ENCODE measurements at regions not wholly inside any gene's neighbourhood (a gene's known extent, or its start where the extent isn't known, plus 50 kb on each side); places are given as distances from the start of the nearest gene placed in this dataset.
"Not testable (repeated sequence)": the region's sequence is repeated elsewhere in the genome, so short reads cannot be mapped to it uniquely, and the experiment has no call there.

DNA sequence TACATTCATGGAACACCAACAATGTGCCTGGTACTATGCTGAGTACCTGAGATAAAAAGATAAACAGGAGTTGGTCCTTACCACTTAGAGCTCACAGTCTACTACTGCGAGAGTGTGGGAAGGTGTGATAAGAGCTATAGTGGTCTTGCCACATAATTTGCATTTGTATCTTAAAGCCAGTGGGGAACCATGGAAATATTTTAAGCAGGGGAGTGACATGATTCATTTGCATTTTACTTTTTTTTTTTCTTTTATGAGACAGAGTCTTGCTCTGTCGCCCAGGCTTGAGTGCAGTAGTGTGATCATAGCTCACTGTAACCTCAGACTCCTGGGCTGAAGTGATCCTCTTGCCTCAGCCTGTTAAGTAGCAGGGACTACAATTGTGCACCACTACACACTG lies 53.6 kb downstream of the SRGAP2 start:
- H3K27ac Mint-ChIP-seq (ENCODE audit: unreplicated experiment); DNase-seq; H3K9me3 Mint-ChIP-seq (ENCODE audit: unreplicated experiment); H3K4me3 Mint-ChIP-seq (ENCODE audit: unreplicated experiment); H3K4me1 Mint-ChIP-seq (ENCODE audit: low read depth, unreplicated experiment); H3K27me3 Mint-ChIP-seq (ENCODE audit: unreplicated experiment); H3K36me3 Mint-ChIP-seq (ENCODE audit: unreplicated experiment): not testable (repeated sequence)

- H3K36me3 Mint-ChIP-seq (ENCODE audit: unreplicated experiment); H3K27ac Mint-ChIP-seq (ENCODE audit: unreplicated experiment); H3K27me3 Mint-ChIP-seq (ENCODE audit: unreplicated experiment); H3K4me3 Mint-ChIP-seq (ENCODE audit: unreplicated experiment); DNase-seq; H3K9me3 Mint-ChIP-seq (ENCODE audit: unreplicated experiment); H3K4me1 Mint-ChIP-seq (ENCODE audit: low read depth, unreplicated experiment): not testable (repeated sequence)
These were observed 58.1 kb downstream of the SRGAP2 start for GRCh38 chr1:206261473-206261872.

- DNase-seq; H3K36me3 Mint-ChIP-seq (ENCODE audit: unreplicated experiment); H3K27me3 Mint-ChIP-seq (ENCODE audit: unreplicated experiment); H3K9me3 Mint-ChIP-seq (ENCODE audit: unreplicated experiment); H3K4me3 Mint-ChIP-seq (ENCODE audit: unreplicated experiment); H3K4me1 Mint-ChIP-seq (ENCODE audit: low read depth, unreplicated experiment); H3K27ac Mint-ChIP-seq (ENCODE audit: unreplicated experiment): not testable (repeated sequence)
These were observed 59.1 kb downstream of the SRGAP2 start for GRCh38 chr1:206262424-206262823.

DNA sequence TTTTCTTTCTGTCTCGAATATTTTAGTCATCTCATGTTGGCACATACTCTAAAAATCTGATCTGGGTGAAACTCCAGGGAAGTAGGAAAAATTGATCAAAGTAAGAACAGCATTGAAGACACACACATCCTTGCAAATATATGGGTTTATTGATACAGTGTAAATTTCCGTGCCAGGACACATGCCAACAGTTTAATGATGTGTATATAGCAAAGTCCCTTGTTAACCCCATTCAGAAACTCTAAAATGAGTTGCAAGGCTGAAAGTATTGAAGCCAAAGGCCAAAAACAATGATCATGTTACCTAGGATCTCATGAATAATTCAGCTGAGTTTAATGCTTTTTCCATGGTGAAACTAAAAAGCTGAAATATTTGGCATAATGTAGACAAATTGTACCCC lies 61.6 kb downstream of the SRGAP2 start:
- not testable (repeated sequence) for H3K4me1 Mint-ChIP-seq (ENCODE audit: low read depth, unreplicated experiment); H3K27me3 Mint-ChIP-seq (ENCODE audit: unreplicated experiment); H3K36me3 Mint-ChIP-seq (ENCODE audit: unreplicated experiment)

GRCh38 chr1:206271153-206271552 lies 67.8 kb downstream of the SRGAP2 start:
- not testable (repeated sequence) for H3K9me3 Mint-ChIP-seq (ENCODE audit: unreplicated experiment); H3K4me1 Mint-ChIP-seq (ENCODE audit: low read depth, unreplicated experiment); H3K27me3 Mint-ChIP-seq (ENCODE audit: unreplicated experiment); DNase-seq; H3K36me3 Mint-ChIP-seq (ENCODE audit: unreplicated experiment); H3K4me3 Mint-ChIP-seq (ENCODE audit: unreplicated experiment); H3K27ac Mint-ChIP-seq (ENCODE audit: unreplicated experiment)

More for the DNA sequence above, 61.6 kb downstream of the SRGAP2 start:
- H3K27ac Mint-ChIP-seq (ENCODE audit: unreplicated experiment); H3K4me3 Mint-ChIP-seq (ENCODE audit: unreplicated experiment); DNase-seq; H3K9me3 Mint-ChIP-seq (ENCODE audit: unreplicated experiment): not testable (repeated sequence)

DNA sequence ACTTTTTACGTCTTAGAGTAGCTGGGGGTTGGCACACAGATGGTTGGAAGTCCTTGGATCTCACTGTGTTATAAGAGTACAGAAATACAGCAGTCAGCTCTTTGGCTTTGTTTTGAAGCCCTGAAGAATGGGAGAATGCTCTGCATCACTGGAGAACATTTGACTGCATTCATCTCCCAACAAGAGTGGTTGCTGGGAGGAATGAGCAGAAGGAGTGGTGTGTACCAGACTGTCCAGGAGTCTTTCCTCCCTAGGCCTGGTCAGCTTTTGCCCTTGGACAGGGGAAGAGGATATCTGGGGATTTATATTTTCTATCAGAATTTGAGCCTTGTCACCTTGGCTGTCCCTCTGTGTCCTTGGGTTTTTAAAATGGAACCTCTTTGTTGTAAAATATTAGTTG lies 69.8 kb downstream of the SRGAP2 start:
- H3K27me3 Mint-ChIP-seq (ENCODE audit: unreplicated experiment); H3K4me1 Mint-ChIP-seq (ENCODE audit: low read depth, unreplicated experiment); DNase-seq; H3K9me3 Mint-ChIP-seq (ENCODE audit: unreplicated experiment); H3K36me3 Mint-ChIP-seq (ENCODE audit: unreplicated experiment); H3K4me3 Mint-ChIP-seq (ENCODE audit: unreplicated experiment); H3K27ac Mint-ChIP-seq (ENCODE audit: unreplicated experiment): not testable (repeated sequence)

GRCh38 chr1:206276143-206276542 lies 72.8 kb downstream of the SRGAP2 start:
- not testable (repeated sequence) for H3K36me3 Mint-ChIP-seq (ENCODE audit: unreplicated experiment); H3K27ac Mint-ChIP-seq (ENCODE audit: unreplicated experiment); H3K9me3 Mint-ChIP-seq (ENCODE audit: unreplicated experiment); H3K4me3 Mint-ChIP-seq (ENCODE audit: unreplicated experiment); H3K4me1 Mint-ChIP-seq (ENCODE audit: low read depth, unreplicated experiment); DNase-seq; H3K27me3 Mint-ChIP-seq (ENCODE audit: unreplicated experiment)

- not testable (repeated sequence) for DNase-seq; H3K4me3 Mint-ChIP-seq (ENCODE audit: unreplicated experiment); H3K9me3 Mint-ChIP-seq (ENCODE audit: unreplicated experiment); H3K36me3 Mint-ChIP-seq (ENCODE audit: unreplicated experiment); H3K4me1 Mint-ChIP-seq (ENCODE audit: low read depth, unreplicated experiment); H3K27me3 Mint-ChIP-seq (ENCODE audit: unreplicated experiment)
- H3K27ac Mint-ChIP-seq (ENCODE audit: unreplicated experiment), result peak overlapping the region; percentile 64
These were observed 75.3 kb downstream of the SRGAP2 start for GRCh38 chr1:206278683-206279082.

GRCh38 chr1:206280683-206281082 lies 77.3 kb downstream of the SRGAP2 start:
- H3K4me1 Mint-ChIP-seq (ENCODE audit: low read depth, unreplicated experiment); H3K27ac Mint-ChIP-seq (ENCODE audit: unreplicated experiment); H3K9me3 Mint-ChIP-seq (ENCODE audit: unreplicated experiment); DNase-seq; H3K36me3 Mint-ChIP-seq (ENCODE audit: unreplicated experiment); H3K27me3 Mint-ChIP-seq (ENCODE audit: unreplicated experiment); H3K4me3 Mint-ChIP-seq (ENCODE audit: unreplicated experiment): not testable (repeated sequence)

GRCh38 chr1:206281912-206282654 lies 78.7 kb downstream of the SRGAP2 start:
- not testable (repeated sequence) for H3K4me1 Mint-ChIP-seq (ENCODE audit: low read depth, unreplicated experiment); H3K36me3 Mint-ChIP-seq (ENCODE audit: unreplicated experiment); H3K27ac Mint-ChIP-seq (ENCODE audit: unreplicated experiment); H3K27me3 Mint-ChIP-seq (ENCODE audit: unreplicated experiment); H3K4me3 Mint-ChIP-seq (ENCODE audit: unreplicated experiment); H3K9me3 Mint-ChIP-seq (ENCODE audit: unreplicated experiment); DNase-seq

DNA sequence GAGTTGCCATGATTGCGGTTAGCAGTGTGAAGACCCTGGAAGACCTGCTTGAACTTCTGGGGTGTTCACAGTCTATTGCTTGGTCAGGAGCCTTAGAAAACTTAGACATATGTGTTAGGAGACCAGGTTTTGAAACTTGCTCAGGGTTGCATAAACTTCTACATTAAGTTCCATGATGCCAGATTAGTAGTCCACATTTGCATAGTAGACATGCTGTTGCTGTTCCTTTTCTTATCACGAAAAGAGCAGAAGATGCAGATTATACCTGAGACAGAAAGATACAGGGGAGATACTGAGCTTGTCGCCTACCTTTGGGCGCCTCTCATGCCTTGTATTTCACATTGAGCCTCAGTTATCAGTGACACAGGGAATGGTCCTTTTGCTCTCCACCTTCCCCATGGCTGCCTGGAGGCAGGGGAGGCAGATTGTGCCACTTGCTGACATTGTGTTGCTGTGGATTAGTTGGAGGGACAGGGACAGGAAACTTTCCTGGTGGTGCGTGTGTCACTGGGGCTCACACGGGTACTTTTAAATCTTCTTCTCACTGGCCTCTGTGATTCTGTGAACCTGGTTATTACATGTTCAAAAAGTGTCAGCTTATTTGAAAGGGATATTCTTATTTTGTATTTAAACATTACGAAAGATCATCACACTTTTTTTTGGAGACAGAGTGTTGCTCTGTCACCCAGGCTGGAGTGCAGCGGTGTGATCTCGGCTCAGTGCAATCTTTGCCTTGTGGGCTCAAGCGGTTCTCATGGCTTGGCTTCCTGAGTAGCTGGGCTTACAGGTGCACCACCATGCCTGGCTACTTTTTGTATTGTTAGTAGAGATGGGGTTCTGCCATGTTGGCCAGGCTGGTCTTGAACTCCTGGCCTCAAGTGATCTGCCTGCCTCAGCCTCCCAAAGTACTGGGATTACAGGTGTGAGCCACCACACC lies 82.0 kb downstream of the SRGAP2 start:
- H3K27ac Mint-ChIP-seq (ENCODE audit: unreplicated experiment); DNase-seq; H3K4me3 Mint-ChIP-seq (ENCODE audit: unreplicated experiment); H3K36me3 Mint-ChIP-seq (ENCODE audit: unreplicated experiment); H3K4me1 Mint-ChIP-seq (ENCODE audit: low read depth, unreplicated experiment); H3K9me3 Mint-ChIP-seq (ENCODE audit: unreplicated experiment); H3K27me3 Mint-ChIP-seq (ENCODE audit: unreplicated experiment): not testable (repeated sequence)

DNA sequence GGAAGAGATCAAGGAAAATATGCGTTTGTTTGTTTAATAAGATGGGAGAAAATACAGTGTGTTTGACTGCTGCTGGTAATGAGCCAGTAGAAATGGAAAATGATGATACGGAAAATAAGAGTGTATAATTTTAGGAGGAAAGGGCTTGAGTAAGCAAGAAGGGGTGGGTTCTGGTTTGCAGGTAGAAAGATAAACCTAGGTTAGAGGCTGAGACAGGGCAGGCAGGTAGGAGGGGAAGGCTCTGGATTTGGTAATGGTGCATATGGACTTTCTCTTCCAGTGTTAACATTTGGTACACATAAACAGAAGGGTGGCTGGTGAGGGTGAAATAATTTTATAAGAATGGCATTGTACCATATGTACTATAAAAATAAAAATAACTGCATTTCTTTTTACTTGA lies 84.4 kb downstream of the SRGAP2 start:
- not testable (repeated sequence) for H3K27me3 Mint-ChIP-seq (ENCODE audit: unreplicated experiment); H3K36me3 Mint-ChIP-seq (ENCODE audit: unreplicated experiment); H3K27ac Mint-ChIP-seq (ENCODE audit: unreplicated experiment); H3K9me3 Mint-ChIP-seq (ENCODE audit: unreplicated experiment); H3K4me1 Mint-ChIP-seq (ENCODE audit: low read depth, unreplicated experiment); DNase-seq; H3K4me3 Mint-ChIP-seq (ENCODE audit: unreplicated experiment)
